HEK293 (cell line): ENCODE measurements at regions not wholly inside any gene's neighbourhood (a gene's known extent, or its start where the extent isn't known, plus 50 kb on each side); places are given as distances from the start of the nearest gene placed in this dataset.

ENCODE experiments used
- CTCF ChIA-PET: fragments of 350-600 bp; formaldehyde crosslinking; extraction: SDS; loops from one replicate; lab custom pipeline; 2021; ENCODE audit warnings: antibody characterized with exemption; lab: Yijun Ruan, JAX
- POLR2A ChIA-PET: fragments of 300-600 bp; formaldehyde crosslinking; extraction: SDS; loops from one replicate; lab custom pipeline; 2020; ENCODE audit warnings: antibody characterized with exemption, inconsistent platforms; lab: Yijun Ruan, JAX
- H3K27ac ChIP-seq: fragments of 200-500 bp; sonication (Bioruptor generic); 2 replicates; pipeline ENCODE4 v1.5.1; 2014; ENCODE audit warnings: low read depth, low read length, control low read depth, inconsistent platforms; ENCODE audit errors: extremely low read depth
- H3K36me3 ChIP-seq, 2 experiments: fragments of 200-500 bp in 1 of 2; sonication (Bioruptor generic) in 1 of 2; 1 replicate in 1 of 2; 2 replicates in 1 of 2; pipeline ENCODE4 v1.5.1; 2014 to 2017; ENCODE audit warnings: inconsistent platforms in 2 of 2, low read length in 2 of 2; ENCODE audit not compliant: control insufficient read depth in 2 of 2, insufficient read depth in 1 of 2
- H3K4me1 ChIP-seq: fragments of 200-500 bp; sonication (Bioruptor generic); 2 replicates; pipeline ENCODE4 v1.5.1; 2014; ENCODE audit warnings: mild to moderate bottlenecking, low read length, inconsistent platforms; ENCODE audit not compliant: control insufficient read depth, insufficient read depth
- H3K4me3 ChIP-seq: 2 replicates; pipeline ENCODE4 v1.5.1; 2011; ENCODE audit warnings: low read depth, mild to moderate bottlenecking, control low read depth, low read length, moderate library complexity
- H3K9me3 ChIP-seq: fragments of 200-500 bp; sonication (Bioruptor generic); 2 replicates; pipeline ENCODE4 v1.5.1; 2014; ENCODE audit warnings: low read depth, low read length, inconsistent platforms; ENCODE audit not compliant: control insufficient read depth, insufficient read depth
- GLIS1 ChIP-seq: fragments of 450-650 bp; formaldehyde crosslinking; IDR thresholded peaks from 2 replicates; pipeline ENCODE4 v1.5.1; 2016; ENCODE audit warnings: missing biosample characterization, missing genetic modification characterization
- SALL2 ChIP-seq: fragments of 450-650 bp; formaldehyde crosslinking; IDR thresholded peaks from 2 replicates; pipeline ENCODE4 v1.5.0; 2017; ENCODE audit warnings: missing biosample characterization, mild to moderate bottlenecking, missing genetic modification characterization, borderline replicate concordance
- SETDB1 ChIP-seq: IDR thresholded peaks from one replicate; pipeline ENCODE4 v1.6.1; 2017; ENCODE audit warnings: mild to moderate bottlenecking, low read length, moderate library complexity, mixed read lengths; ENCODE audit not compliant: insufficient read length
- TRIM28 ChIP-seq: IDR thresholded peaks from 2 replicates; pipeline ENCODE4 v1.6.1; 2011; ENCODE audit warnings: low read length, control low read depth, borderline replicate concordance
- ZNF140 ChIP-seq: fragments of 450-650 bp; formaldehyde crosslinking; IDR thresholded peaks from 2 replicates; pipeline ENCODE4 v1.5.1; 2016; ENCODE audit warnings: missing biosample characterization, missing genetic modification characterization
- ZNF24 ChIP-seq: fragments of 450-650 bp; formaldehyde crosslinking; IDR thresholded peaks from 2 replicates; pipeline ENCODE4 v1.5.1; 2016; ENCODE audit warnings: missing biosample characterization, missing genetic modification characterization
- ZNF335 ChIP-seq: fragments of 450-650 bp; formaldehyde crosslinking; conservative IDR thresholded peaks from 2 replicates; pipeline ENCODE4 v1.5.1; 2016; ENCODE audit warnings: missing biosample characterization, missing genetic modification characterization
- ZNF610 ChIP-seq: fragments of 450-650 bp; formaldehyde crosslinking; IDR thresholded peaks from 2 replicates; pipeline ENCODE4 v1.5.1; 2016; ENCODE audit warnings: missing biosample characterization, missing genetic modification characterization, borderline replicate concordance
- ZNF624 ChIP-seq: fragments of 450-650 bp; formaldehyde crosslinking; IDR thresholded peaks from 2 replicates; pipeline ENCODE4 v1.5.1; 2017; ENCODE audit warnings: missing biosample characterization, missing genetic modification characterization
- ZNF777 ChIP-seq: fragments of 450-650 bp; formaldehyde crosslinking; IDR thresholded peaks from 2 replicates; pipeline ENCODE4 v1.5.1; 2017; ENCODE audit warnings: missing biosample characterization, missing genetic modification characterization, borderline replicate concordance
- ZNF785 ChIP-seq: fragments of 450-650 bp; formaldehyde crosslinking; IDR thresholded peaks from 2 replicates; pipeline ENCODE4 v1.5.1; 2016; ENCODE audit warnings: missing biosample characterization, missing genetic modification characterization
- ZNF792 ChIP-seq: fragments of 450-650 bp; formaldehyde crosslinking; IDR thresholded peaks from 2 replicates; pipeline ENCODE4 v1.5.1; 2016; ENCODE audit warnings: missing biosample characterization, missing genetic modification characterization
- ZNF830 ChIP-seq: fragments of 450-650 bp; IDR thresholded peaks from 2 replicates; pipeline ENCODE4 v1.5.0; 2018; ENCODE audit warnings: missing biosample characterization, missing genetic modification characterization, low read depth, mild to moderate bottlenecking, moderate library complexity
- TF ChIP-seq, protein P1 (sequence below): IDR thresholded peaks from 2 replicates; pipeline ENCODE4 v1.6.1; 2011; ENCODE audit warnings: mild to moderate bottlenecking, low read depth, low read length, borderline replicate concordance
- TF ChIP-seq, protein P2 (sequence below): fragments of 450-650 bp; formaldehyde crosslinking; IDR thresholded peaks from 2 replicates; pipeline ENCODE4 v1.5.1; 2016; ENCODE audit warnings: missing biosample characterization, missing genetic modification characterization, borderline replicate concordance
- TF ChIP-seq, protein P3 (sequence below): fragments of 450-650 bp; formaldehyde crosslinking; IDR thresholded peaks from 2 replicates; pipeline ENCODE4 v1.5.1; 2016; ENCODE audit warnings: missing biosample characterization, missing genetic modification characterization
- TF ChIP-seq, protein P4 (sequence below): fragments of 450-650 bp; formaldehyde crosslinking; IDR thresholded peaks from 2 replicates; pipeline ENCODE4 v1.5.1; 2017; ENCODE audit warnings: missing biosample characterization, missing genetic modification characterization

DNA sequence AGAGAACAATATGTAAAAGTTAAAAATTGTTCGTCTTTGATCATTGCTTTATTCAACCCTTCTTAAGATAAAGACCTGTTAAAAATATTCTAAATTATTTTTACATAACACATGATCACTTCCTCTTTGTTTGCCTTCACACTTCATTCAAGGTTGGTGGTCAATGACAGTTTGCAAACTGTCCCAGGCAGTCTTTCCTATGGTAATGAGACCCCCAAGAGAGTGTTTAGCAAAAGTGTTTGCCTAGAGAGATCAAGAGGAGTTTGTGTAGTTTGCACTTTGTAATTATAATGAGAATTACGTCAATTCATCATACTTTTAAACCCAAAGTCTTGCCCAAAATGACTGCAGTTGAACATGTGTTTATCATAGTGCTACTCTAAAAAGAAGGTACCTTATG, 77.2 kb upstream of the ABCA12 start:
- no peaks in the 10 kb centered on the region for H3K9me3 ChIP-seq
- no peak overlapping the region for H3K27ac ChIP-seq
- CTCF ChIA-PET = no interaction called here
- no peaks in the 10 kb centered on the region for H3K36me3 ChIP-seq
- H3K4me1 ChIP-seq = no peaks in the 10 kb centered on the region
- H3K4me3 ChIP-seq = no peak overlapping the region
- POLR2A ChIA-PET = no interaction called here
- TF ChIP-seq ZNF610 (tag by site-specific recombination) (no peak), ZNF830 (tag by site-specific recombination) (no peak), ZNF24 (tag by site-specific recombination) (no peak), ZNF140 (tag by site-specific recombination) (no peak), TRIM28 (no peak), ZNF624 (no peak), SETDB1 (no peak), ZNF777 (tag by site-specific recombination) (no peak), SALL2 (no peak), ZNF785 (tag by site-specific recombination) (no peak), GLIS1 (tag by site-specific recombination) (no peak), ZNF792 (tag by site-specific recombination) (no peak), ZNF335 (tag by site-specific recombination) (no peak)
- TF ChIP-seq, protein P1, sequence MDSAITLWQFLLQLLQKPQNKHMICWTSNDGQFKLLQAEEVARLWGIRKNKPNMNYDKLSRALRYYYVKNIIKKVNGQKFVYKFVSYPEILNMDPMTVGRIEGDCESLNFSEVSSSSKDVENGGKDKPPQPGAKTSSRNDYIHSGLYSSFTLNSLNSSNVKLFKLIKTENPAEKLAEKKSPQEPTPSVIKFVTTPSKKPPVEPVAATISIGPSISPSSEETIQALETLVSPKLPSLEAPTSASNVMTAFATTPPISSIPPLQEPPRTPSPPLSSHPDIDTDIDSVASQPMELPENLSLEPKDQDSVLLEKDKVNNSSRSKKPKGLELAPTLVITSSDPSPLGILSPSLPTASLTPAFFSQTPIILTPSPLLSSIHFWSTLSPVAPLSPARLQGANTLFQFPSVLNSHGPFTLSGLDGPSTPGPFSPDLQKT = no peak
- TF ChIP-seq, protein P2, sequence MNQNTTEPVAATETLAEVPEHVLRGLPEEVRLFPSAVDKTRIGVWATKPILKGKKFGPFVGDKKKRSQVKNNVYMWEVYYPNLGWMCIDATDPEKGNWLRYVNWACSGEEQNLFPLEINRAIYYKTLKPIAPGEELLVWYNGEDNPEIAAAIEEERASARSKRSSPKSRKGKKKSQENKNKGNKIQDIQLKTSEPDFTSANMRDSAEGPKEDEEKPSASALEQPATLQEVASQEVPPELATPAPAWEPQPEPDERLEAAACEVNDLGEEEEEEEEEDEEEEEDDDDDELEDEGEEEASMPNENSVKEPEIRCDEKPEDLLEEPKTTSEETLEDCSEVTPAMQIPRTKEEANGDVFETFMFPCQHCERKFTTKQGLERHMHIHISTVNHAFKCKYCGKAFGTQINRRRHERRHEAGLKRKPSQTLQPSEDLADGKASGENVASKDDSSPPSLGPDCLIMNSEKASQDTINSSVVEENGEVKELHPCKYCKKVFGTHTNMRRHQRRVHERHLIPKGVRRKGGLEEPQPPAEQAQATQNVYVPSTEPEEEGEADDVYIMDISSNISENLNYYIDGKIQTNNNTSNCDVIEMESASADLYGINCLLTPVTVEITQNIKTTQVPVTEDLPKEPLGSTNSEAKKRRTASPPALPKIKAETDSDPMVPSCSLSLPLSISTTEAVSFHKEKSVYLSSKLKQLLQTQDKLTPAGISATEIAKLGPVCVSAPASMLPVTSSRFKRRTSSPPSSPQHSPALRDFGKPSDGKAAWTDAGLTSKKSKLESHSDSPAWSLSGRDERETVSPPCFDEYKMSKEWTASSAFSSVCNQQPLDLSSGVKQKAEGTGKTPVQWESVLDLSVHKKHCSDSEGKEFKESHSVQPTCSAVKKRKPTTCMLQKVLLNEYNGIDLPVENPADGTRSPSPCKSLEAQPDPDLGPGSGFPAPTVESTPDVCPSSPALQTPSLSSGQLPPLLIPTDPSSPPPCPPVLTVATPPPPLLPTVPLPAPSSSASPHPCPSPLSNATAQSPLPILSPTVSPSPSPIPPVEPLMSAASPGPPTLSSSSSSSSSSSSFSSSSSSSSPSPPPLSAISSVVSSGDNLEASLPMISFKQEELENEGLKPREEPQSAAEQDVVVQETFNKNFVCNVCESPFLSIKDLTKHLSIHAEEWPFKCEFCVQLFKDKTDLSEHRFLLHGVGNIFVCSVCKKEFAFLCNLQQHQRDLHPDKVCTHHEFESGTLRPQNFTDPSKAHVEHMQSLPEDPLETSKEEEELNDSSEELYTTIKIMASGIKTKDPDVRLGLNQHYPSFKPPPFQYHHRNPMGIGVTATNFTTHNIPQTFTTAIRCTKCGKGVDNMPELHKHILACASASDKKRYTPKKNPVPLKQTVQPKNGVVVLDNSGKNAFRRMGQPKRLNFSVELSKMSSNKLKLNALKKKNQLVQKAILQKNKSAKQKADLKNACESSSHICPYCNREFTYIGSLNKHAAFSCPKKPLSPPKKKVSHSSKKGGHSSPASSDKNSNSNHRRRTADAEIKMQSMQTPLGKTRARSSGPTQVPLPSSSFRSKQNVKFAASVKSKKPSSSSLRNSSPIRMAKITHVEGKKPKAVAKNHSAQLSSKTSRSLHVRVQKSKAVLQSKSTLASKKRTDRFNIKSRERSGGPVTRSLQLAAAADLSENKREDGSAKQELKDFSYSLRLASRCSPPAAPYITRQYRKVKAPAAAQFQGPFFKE = no peak
- TF ChIP-seq, protein P3, sequence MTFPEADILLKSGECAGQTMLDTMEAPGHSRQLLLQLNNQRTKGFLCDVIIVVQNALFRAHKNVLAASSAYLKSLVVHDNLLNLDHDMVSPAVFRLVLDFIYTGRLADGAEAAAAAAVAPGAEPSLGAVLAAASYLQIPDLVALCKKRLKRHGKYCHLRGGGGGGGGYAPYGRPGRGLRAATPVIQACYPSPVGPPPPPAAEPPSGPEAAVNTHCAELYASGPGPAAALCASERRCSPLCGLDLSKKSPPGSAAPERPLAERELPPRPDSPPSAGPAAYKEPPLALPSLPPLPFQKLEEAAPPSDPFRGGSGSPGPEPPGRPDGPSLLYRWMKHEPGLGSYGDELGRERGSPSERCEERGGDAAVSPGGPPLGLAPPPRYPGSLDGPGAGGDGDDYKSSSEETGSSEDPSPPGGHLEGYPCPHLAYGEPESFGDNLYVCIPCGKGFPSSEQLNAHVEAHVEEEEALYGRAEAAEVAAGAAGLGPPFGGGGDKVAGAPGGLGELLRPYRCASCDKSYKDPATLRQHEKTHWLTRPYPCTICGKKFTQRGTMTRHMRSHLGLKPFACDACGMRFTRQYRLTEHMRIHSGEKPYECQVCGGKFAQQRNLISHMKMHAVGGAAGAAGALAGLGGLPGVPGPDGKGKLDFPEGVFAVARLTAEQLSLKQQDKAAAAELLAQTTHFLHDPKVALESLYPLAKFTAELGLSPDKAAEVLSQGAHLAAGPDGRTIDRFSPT (tag by site-specific recombination) = no peak
- TF ChIP-seq, protein P4, sequence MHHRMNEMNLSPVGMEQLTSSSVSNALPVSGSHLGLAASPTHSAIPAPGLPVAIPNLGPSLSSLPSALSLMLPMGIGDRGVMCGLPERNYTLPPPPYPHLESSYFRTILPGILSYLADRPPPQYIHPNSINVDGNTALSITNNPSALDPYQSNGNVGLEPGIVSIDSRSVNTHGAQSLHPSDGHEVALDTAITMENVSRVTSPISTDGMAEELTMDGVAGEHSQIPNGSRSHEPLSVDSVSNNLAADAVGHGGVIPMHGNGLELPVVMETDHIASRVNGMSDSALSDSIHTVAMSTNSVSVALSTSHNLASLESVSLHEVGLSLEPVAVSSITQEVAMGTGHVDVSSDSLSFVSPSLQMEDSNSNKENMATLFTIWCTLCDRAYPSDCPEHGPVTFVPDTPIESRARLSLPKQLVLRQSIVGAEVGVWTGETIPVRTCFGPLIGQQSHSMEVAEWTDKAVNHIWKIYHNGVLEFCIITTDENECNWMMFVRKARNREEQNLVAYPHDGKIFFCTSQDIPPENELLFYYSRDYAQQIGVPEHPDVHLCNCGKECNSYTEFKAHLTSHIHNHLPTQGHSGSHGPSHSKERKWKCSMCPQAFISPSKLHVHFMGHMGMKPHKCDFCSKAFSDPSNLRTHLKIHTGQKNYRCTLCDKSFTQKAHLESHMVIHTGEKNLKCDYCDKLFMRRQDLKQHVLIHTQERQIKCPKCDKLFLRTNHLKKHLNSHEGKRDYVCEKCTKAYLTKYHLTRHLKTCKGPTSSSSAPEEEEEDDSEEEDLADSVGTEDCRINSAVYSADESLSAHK (tag by site-specific recombination) = no peak
